ENCODE measurements at regions not wholly inside any gene's neighbourhood (a gene's known extent, or its start where the extent isn't known, plus 50 kb on each side); places are given as distances from the start of the nearest gene placed in this dataset.

DNA sequence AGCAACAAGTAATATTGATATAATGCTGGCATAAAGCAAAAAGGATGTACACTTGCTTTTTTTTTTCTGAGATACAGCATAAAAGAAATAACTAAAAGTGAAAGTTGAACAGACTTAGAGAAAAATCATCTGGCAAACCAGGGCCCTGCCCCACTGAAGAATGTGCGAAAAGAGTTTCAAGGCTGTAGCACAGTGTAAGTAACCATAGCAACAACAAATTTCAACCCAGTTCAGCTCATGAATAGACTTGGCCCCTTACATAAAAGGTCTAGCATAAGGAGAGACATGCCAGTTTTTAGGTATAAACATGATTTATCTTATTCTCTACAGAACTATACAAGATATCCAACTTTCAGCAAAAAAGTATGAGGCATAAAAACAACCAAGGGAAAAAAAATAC, 113.7 kb upstream of the GYPC start:
- H3K27ac Mint-ChIP-seq = no peak overlapping the region
- H3K4me1 Mint-ChIP-seq = no peaks in the 10 kb centered on the region
- no peaks in the 10 kb centered on the region for H3K27me3 Mint-ChIP-seq (ENCODE audit: low read depth)
- peaks cover 62% of the 10 kb centered on the region for H3K9me3 Mint-ChIP-seq
- peaks cover 24% of the 10 kb centered on the region for H3K36me3 Mint-ChIP-seq
- ATAC-seq (no peak), DNase-seq (ENCODE audit: low spot score) (no peak)
- ChIA-PET CTCF (no interaction called here), POLR2A (no interaction called here)
- H3K4me3 Mint-ChIP-seq = no peak overlapping the region
- TF ChIP-seq, protein P1, sequence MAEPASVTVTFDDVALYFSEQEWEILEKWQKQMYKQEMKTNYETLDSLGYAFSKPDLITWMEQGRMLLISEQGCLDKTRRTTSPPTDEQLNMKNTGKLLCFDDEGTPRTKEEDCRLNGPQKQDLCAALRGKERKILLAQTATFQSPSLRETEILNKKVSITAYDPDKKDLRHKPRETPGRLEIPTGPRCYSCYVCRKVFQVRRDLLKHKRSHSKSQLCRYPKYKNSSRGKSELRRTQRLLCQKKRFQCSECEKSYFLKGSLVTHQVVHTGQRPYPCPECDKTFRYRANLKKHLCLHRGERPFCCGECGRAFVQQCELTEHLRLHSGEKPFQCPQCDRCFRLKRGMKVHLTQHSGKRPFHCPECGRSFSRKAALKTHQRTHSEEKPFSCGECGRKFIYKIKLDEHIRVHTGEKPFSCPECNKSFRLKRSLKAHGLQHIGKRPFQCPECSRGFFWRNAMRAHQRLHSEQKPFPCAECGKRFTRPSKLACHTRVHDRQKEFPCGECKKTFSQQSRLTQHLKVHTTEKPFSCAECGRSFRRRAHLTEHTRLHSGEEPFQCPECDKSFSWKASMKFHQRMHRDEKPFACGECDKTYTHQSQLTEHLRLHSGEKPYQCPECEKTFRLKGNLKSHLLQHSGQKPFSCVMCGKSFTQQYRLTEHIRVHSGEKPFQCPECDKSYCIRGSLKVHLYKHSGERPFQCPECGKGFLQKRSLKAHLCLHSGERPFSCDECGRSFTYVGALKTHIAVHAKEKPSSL (CRISPR knock-in tag; conservative IDR thresholded peaks at IDR 0.05) = no peak
- TF ChIP-seq GTF2I (CRISPR knock-in tag; conservative IDR thresholded peaks at IDR 0.05) (no peak), OVOL2 (CRISPR knock-in tag; IDR thresholded peaks at IDR 0.05; ENCODE audit: borderline replicate concordance) (no peak), ZMAT4 (CRISPR knock-in tag; IDR thresholded peaks at IDR 0.05) (no peak), ATF6 (CRISPR knock-in tag; IDR thresholded peaks at IDR 0.05) (no peak), RELA (CRISPR knock-in tag; IDR thresholded peaks at IDR 0.05; ENCODE audit: borderline replicate concordance) (no peak), SP1 (CRISPR knock-in tag; conservative IDR thresholded peaks at IDR 0.05) (no peak), KAT7 (CRISPR knock-in tag; IDR thresholded peaks at IDR 0.05; ENCODE audit: borderline replicate concordance) (no peak), FOXK1 (CRISPR knock-in tag; IDR thresholded peaks at IDR 0.05) (no peak), CREM (CRISPR knock-in tag; IDR thresholded peaks at IDR 0.05) (no peak), JUN (CRISPR knock-in tag; IDR thresholded peaks at IDR 0.05) (no peak)
- TF ChIP-seq, protein P2, sequence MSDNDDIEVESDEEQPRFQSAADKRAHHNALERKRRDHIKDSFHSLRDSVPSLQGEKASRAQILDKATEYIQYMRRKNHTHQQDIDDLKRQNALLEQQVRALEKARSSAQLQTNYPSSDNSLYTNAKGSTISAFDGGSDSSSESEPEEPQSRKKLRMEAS (CRISPR knock-in tag; IDR thresholded peaks at IDR 0.05) = no peak
- TF ChIP-seq, protein P3, sequence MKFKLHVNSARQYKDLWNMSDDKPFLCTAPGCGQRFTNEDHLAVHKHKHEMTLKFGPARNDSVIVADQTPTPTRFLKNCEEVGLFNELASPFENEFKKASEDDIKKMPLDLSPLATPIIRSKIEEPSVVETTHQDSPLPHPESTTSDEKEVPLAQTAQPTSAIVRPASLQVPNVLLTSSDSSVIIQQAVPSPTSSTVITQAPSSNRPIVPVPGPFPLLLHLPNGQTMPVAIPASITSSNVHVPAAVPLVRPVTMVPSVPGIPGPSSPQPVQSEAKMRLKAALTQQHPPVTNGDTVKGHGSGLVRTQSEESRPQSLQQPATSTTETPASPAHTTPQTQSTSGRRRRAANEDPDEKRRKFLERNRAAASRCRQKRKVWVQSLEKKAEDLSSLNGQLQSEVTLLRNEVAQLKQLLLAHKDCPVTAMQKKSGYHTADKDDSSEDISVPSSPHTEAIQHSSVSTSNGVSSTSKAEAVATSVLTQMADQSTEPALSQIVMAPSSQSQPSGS (CRISPR knock-in tag; IDR thresholded peaks at IDR 0.05; ENCODE audit: borderline replicate concordance, low read depth) = no peak
- TF ChIP-seq, protein P4, sequence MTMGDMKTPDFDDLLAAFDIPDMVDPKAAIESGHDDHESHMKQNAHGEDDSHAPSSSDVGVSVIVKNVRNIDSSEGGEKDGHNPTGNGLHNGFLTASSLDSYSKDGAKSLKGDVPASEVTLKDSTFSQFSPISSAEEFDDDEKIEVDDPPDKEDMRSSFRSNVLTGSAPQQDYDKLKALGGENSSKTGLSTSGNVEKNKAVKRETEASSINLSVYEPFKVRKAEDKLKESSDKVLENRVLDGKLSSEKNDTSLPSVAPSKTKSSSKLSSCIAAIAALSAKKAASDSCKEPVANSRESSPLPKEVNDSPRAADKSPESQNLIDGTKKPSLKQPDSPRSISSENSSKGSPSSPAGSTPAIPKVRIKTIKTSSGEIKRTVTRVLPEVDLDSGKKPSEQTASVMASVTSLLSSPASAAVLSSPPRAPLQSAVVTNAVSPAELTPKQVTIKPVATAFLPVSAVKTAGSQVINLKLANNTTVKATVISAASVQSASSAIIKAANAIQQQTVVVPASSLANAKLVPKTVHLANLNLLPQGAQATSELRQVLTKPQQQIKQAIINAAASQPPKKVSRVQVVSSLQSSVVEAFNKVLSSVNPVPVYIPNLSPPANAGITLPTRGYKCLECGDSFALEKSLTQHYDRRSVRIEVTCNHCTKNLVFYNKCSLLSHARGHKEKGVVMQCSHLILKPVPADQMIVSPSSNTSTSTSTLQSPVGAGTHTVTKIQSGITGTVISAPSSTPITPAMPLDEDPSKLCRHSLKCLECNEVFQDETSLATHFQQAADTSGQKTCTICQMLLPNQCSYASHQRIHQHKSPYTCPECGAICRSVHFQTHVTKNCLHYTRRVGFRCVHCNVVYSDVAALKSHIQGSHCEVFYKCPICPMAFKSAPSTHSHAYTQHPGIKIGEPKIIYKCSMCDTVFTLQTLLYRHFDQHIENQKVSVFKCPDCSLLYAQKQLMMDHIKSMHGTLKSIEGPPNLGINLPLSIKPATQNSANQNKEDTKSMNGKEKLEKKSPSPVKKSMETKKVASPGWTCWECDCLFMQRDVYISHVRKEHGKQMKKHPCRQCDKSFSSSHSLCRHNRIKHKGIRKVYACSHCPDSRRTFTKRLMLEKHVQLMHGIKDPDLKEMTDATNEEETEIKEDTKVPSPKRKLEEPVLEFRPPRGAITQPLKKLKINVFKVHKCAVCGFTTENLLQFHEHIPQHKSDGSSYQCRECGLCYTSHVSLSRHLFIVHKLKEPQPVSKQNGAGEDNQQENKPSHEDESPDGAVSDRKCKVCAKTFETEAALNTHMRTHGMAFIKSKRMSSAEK (CRISPR knock-in tag; IDR thresholded peaks at IDR 0.05; ENCODE audit: borderline replicate concordance) = no peak

GRCh38 chr2:126543081-126543480, 112.9 kb upstream of the GYPC start:
- Mint-ChIP-seq H3K4me3 (no peak overlapping the region), H3K27ac (no peak overlapping the region), H3K9me3 (peaks cover 60% of the 10 kb centered on the region), H3K36me3 (peaks cover 24% of the 10 kb centered on the region), H3K4me1 (no peaks in the 10 kb centered on the region), H3K27me3 (ENCODE audit: low read depth) (no peaks in the 10 kb centered on the region)
- DNase-seq (ENCODE audit: low spot score) (no peak), ATAC-seq (no peak)
- CTCF ChIA-PET = no interaction called here
- TF ChIP-seq ZNF317 (CRISPR knock-in tag; IDR thresholded peaks at IDR 0.05; ENCODE audit: borderline replicate concordance, low read depth) = peak; percentile 97
- no peak for TF ChIP-seq ZNF423 (CRISPR knock-in tag; IDR thresholded peaks at IDR 0.05)
- POLR2A ChIA-PET = no interaction called here

Measured in WTC11 (cell line).